Fibroblast of mammary gland (primary cell): ENCODE measurements at regions not wholly inside any gene's neighbourhood (a gene's known extent, or its start where the extent isn't known, plus 50 kb on each side); places are given as distances from the start of the nearest gene placed in this dataset.
"Not testable (repeated sequence)": the region's sequence is repeated elsewhere in the genome, so short reads cannot be mapped to it uniquely, and the experiment has no call there.

Experiments
- DNase-seq: peaks from one replicate; pipeline ENCODE4 v3.0.0-alpha.2; 2010; ENCODE audit warnings: low read depth
- H3K4me3 ChIP-seq: 2 replicates; pipeline ENCODE4 v1.5.1; 2011; ENCODE audit warnings: low read depth, mild to moderate bottlenecking, low read length, moderate library complexity; ENCODE audit not compliant: control insufficient read depth
- CTCF ChIP-seq: conservative IDR thresholded peaks from 2 replicates; pipeline ENCODE4 v1.5.1; 2011; ENCODE audit warnings: low read depth, low read length, inconsistent platforms; ENCODE audit not compliant: control insufficient read depth, insufficient read depth

GRCh38 chr15:24485885-24486567 lies 189.5 kb upstream of the NPAP1 start:
- DNase-seq, H3K4me3 ChIP-seq: not testable (repeated sequence)

DNA sequence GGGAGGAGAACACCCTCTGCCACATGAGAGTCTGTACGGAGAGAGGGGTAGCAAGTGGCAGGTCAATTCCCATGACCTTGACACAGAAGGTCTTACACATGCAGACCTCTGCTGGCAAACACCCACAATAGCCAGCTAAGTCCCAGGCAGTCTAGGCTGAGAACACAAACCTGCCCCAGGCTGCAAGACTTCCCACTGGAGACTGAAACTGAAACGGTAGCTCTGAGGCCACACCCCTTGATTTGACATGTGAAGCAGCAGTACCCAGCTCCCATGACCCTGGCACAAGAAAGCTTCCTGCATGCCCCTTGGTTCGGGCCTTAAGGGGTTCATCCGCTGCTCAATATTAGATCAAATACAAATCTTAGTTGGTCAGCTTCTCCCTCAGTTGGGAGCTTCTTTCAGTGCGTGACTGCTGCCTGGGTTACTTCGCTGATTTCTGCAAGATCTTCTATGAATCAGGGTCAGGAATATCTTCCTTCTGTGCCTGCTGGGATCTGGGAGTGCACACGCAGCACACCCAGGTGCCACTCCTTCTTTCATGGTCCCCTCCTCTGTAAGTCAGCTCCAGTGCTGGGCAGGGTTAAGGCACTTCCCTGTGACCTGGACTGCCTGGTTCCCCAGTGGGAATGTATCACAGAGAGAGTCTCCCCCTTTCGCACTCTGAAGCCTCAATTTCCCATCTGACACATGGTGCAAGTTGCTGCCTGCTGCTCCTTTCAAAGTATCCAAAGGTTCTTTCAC lies 187.2 kb upstream of the NPAP1 start:
- DNase-seq, H3K4me3 ChIP-seq: not testable (repeated sequence)

DNA sequence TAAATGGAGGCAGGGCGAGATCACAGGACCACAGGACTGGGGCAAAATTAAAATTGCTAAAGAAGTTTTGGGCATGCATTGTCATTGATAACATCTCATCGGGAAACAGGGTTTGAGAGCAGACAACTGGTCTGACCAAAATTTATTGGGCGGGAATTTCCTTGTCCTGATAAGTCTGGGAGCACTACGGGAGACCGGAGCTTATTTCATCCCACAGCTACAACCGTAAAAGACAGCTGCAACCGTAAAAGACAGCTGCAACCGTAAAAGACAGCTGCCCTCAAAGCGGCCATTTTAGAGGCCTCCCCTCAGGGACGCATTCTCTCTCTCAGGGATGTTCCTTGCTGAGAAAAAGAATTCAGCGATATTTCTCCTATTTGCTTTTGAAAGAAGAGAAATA lies 170.4 kb upstream of the NPAP1 start:
- not testable (repeated sequence) for DNase-seq, H3K4me3 ChIP-seq

GRCh38 chr15:24509714-24510113 lies 165.9 kb upstream of the NPAP1 start:
- not testable (repeated sequence) for H3K4me3 ChIP-seq, DNase-seq

DNA sequence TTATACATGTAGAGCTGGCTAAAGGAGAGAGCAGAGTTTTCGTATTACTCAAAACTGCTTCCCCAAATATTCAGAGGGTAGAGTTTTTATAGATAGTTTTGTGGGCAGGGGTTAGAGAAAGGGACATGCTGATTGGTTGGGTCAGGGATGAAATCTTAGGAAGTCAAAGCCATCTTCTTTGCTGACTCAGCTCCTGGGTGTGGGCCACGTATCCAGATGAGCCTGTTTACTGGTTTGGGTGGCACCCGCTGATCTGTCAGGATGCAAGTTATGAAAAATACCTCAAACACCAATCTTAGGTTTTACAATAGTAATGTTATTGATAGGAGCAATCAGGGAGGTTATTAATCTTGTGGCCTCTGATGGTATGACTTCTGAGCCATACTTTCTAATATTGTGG lies 164.0 kb upstream of the NPAP1 start:
- not testable (repeated sequence) for H3K4me3 ChIP-seq, DNase-seq

- not testable (repeated sequence) for H3K4me3 ChIP-seq, DNase-seq
These were observed 156.8 kb upstream of the NPAP1 start for GRCh38 chr15:24518772-24519171.

GRCh38 chr15:24531235-24531634 lies 144.3 kb upstream of the NPAP1 start:
- not testable (repeated sequence) for DNase-seq, H3K4me3 ChIP-seq

- DNase-seq, H3K4me3 ChIP-seq: not testable (repeated sequence)
These were observed 141.5 kb upstream of the NPAP1 start for GRCh38 chr15:24534032-24534431.

- H3K4me3 ChIP-seq, DNase-seq: not testable (repeated sequence)
These were observed 118.3 kb upstream of the NPAP1 start for GRCh38 chr15:24557281-24557680.

GRCh38 chr15:24607636-24608035 lies 67.9 kb upstream of the NPAP1 start:
- DNase-seq: no peak
- no peak overlapping the region for H3K4me3 ChIP-seq
- TF ChIP-seq CTCF: no peak

DNA sequence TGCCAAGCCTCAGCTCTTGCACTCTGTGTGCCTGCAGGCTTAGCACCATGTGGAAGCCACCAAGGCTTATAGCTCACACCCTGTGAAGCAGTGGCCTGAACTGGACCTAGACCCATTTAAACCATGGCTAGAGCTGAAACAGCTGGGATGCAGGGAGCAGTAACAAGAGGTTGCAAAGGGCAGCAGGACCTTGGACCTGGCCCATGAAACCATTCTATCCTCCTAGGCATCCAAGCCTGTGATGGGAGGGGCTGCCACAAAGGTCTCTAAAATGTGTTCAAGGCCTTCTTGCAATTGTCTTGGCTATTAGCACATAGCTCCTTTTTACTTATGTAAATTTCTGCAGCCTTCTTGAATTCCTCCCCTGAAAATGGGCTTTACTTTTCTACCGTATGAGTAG lies 57.9 kb upstream of the NPAP1 start:
- no peak for DNase-seq
- no peak overlapping the region for H3K4me3 ChIP-seq
- TF ChIP-seq CTCF: no peak

DNA sequence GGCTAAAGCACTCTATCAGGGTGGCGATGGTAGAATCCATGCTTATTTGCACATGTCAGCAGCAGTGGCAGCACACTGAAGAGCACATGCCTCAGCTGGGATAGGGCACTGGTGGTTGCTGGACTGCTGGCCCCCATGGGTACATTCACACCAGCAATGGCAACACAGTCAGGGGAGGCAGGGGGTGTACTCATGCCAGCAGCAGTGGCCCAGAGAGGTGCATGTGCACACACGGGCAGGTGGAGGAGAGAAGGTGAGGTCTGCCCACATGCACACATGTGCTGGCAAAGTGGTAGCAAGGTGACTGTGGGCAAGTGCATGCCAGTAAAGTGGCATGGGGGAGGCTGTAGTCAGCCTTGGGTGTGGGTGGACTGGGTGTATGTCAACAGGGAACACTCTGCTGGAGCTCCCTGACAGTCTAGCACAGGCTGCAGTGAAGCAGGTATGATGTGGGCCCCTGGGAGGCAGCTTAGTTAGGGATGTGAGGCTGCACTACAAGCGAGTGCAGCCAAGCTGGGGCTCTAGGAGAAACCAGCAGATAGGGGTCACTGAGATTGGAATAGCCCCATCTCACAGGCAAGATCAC lies 53.9 kb upstream of the NPAP1 start:
- H3K4me3 ChIP-seq: no peak overlapping the region
- DNase-seq: no peak
- TF ChIP-seq CTCF: no peak
